ENCODE measurements at regions not wholly inside any gene's neighbourhood (a gene's known extent, or its start where the extent isn't known, plus 50 kb on each side); places are given as distances from the start of the nearest gene placed in this dataset.
A peak's percentile ranks its signal among the peaks of the same experiment; 100 is the strongest.
"Not testable (repeated sequence)": the region's sequence is repeated elsewhere in the genome, so short reads cannot be mapped to it uniquely, and the experiment has no call there.

GRCh38 chr10:31664803-31665202 is 263.8 kb downstream of the ARHGAP12 start:
- Histone ChIP-seq H3K27ac (ENCODE audit: low read depth) (peak overlapping the region; percentile 36; the same call in 1 of the 2 replicates), H3K79me2 (replicated peaks; ENCODE audit: insufficient read depth) (no peaks in the 10 kb centered on the region), H3K4me1 (ENCODE audit: insufficient read depth) (peaks cover 27% of the 10 kb centered on the region), H3K9me2 (ENCODE audit: insufficient read depth) (peaks cover 4% of the 10 kb centered on the region; the same call in 1 of the 2 replicates), H3K4me2 (peak overlapping the region; percentile 66; the same call in 1 of the 2 replicates), H3K4me3 (no peak overlapping the region), H2AFZ (peak overlapping the region; percentile 57), H3K27me3 (ENCODE audit: insufficient read depth) (no peaks in the 10 kb centered on the region), H4K20me1 (replicated peaks; ENCODE audit: insufficient read depth) (no peaks in the 10 kb centered on the region), H3K36me3 (ENCODE audit: insufficient read depth) (no peaks in the 10 kb centered on the region), H3F3A (replicated peaks; ENCODE audit: low read depth) (0 out of 2 replicates have a peak, but pooled peaks cover 2% of the 10 kb centered on the region)
- Mint-ChIP-seq H3K36me3 (ENCODE audit: low read depth) (peaks cover 2% of the 10 kb centered on the region; the same call in 2 of the 3 replicates), H3K27me3 (ENCODE audit: insufficient read depth, low read depth, poor library complexity) (peaks cover 2% of the 10 kb centered on the region), H3K4me3 (no peak overlapping the region), H3K9me3 (peaks cover 3% of the 10 kb centered on the region; the same call in 1 of the 3 replicates), H3K4me1 (peaks cover 32% of the 10 kb centered on the region), H3K27ac (peak overlapping the region; percentile 76)
- ATAC-seq, result no peak
- no peak for DNase-seq (ENCODE audit: low spot score)
- no peak for TF ChIP-seq CREB1 (CRISPR knock-in tag; IDR thresholded peaks at IDR 0.05; ENCODE audit: low read depth)
- TF ChIP-seq ZNF331 (CRISPR knock-in tag; IDR thresholded peaks at IDR 0.05; ENCODE audit: low read depth), result no peak
- no peak for TF ChIP-seq NANOG (IDR thresholded peaks at IDR 0.05; ENCODE audit: borderline replicate concordance)
- no peak for TF ChIP-seq ETS1 (IDR thresholded peaks at IDR 0.05)
- TF ChIP-seq POLR2AphosphoS5 (IDR thresholded peaks at IDR 0.05; ENCODE audit: low read depth), result no peak
- TF ChIP-seq ZNF114 (CRISPR knock-in tag; IDR thresholded peaks at IDR 0.05), result no peak
- no peak for TF ChIP-seq EZH2phosphoT487 (IDR thresholded peaks at IDR 0.05; ENCODE audit: unreplicated experiment)
- no peak for TF ChIP-seq CTCF (conservative IDR thresholded peaks at IDR 0.05; ENCODE audit: low read depth in 2 of 2)
- TF ChIP-seq REST (IDR thresholded peaks at IDR 0.05; ENCODE audit: unreplicated experiment), result no peak
- TF ChIP-seq ZNF462 (CRISPR knock-in tag; IDR thresholded peaks at IDR 0.05), result no peak

- not testable (repeated sequence) for H3K27me3 Mint-ChIP-seq (ENCODE audit: insufficient read depth, low read depth, poor library complexity); H3K4me3 ChIP-seq; H3F3A ChIP-seq (replicated peaks; ENCODE audit: low read depth); H3K4me2 ChIP-seq; H3K27me3 ChIP-seq (ENCODE audit: insufficient read depth); DNase-seq (ENCODE audit: low spot score); H4K20me1 ChIP-seq (replicated peaks; ENCODE audit: insufficient read depth); H3K36me3 ChIP-seq (ENCODE audit: insufficient read depth); H3K36me3 Mint-ChIP-seq (ENCODE audit: low read depth); H3K4me3 Mint-ChIP-seq; H3K27ac ChIP-seq (ENCODE audit: low read depth); H2AFZ ChIP-seq; H3K9me2 ChIP-seq (ENCODE audit: insufficient read depth); ATAC-seq; H3K9me3 Mint-ChIP-seq; H3K79me2 ChIP-seq (replicated peaks; ENCODE audit: insufficient read depth)
- H3K27ac Mint-ChIP-seq, result peak overlapping the region; percentile 50; the same call in 1 of the 2 replicates
- H3K4me1 Mint-ChIP-seq, result peaks cover 32% of the 10 kb centered on the region
- H3K4me1 ChIP-seq (ENCODE audit: insufficient read depth), result peaks cover 27% of the 10 kb centered on the region
These were observed 264.6 kb downstream of the ARHGAP12 start for GRCh38 chr10:31664071-31664470.

All from GM23338 (cell line).